ENCODE measurements at regions not wholly inside any gene's neighbourhood (a gene's known extent, or its start where the extent isn't known, plus 50 kb on each side); places are given as distances from the start of the nearest gene placed in this dataset.

GRCh38 chr4:187613089-187613839 lies 382.3 kb upstream of the ZFP42 start:
- in situ Hi-C loops (cut with HindIII; ENCODE audit: low sequenced_read_pairs): no loop called here
- no peak for TF ChIP-seq CTCF (IDR thresholded peaks at IDR 0.05; ENCODE audit: low read depth, low read length)
- no peak for DNase-seq (ENCODE audit: low read depth, low spot score)
- H3K4me3 ChIP-seq (ENCODE audit: low read depth, low read length): no peak overlapping the region

GRCh38 chr4:187615972-187616371 lies 379.6 kb upstream of the ZFP42 start:
- in situ Hi-C loops (cut with HindIII; ENCODE audit: low sequenced_read_pairs): no loop called here
- TF ChIP-seq CTCF (IDR thresholded peaks at IDR 0.05; ENCODE audit: low read depth, low read length): no peak
- no peak overlapping the region for H3K4me3 ChIP-seq (ENCODE audit: low read depth, low read length)
- DNase-seq (ENCODE audit: low read depth, low spot score): no peak

- in situ Hi-C loops (cut with HindIII; ENCODE audit: low sequenced_read_pairs): no loop called here
- no peak for TF ChIP-seq CTCF (IDR thresholded peaks at IDR 0.05; ENCODE audit: low read depth, low read length)
- DNase-seq (ENCODE audit: low read depth, low spot score): no peak
- H3K4me3 ChIP-seq (ENCODE audit: low read depth, low read length): no peak overlapping the region
These were observed 378.5 kb upstream of the ZFP42 start for GRCh38 chr4:187617113-187617512.

GRCh38 chr4:187618701-187619281 lies 376.8 kb upstream of the ZFP42 start:
- peak; percentile 48 for DNase-seq (ENCODE audit: low read depth, low spot score)
- in situ Hi-C loops (cut with HindIII; ENCODE audit: low sequenced_read_pairs): no loop called here
- TF ChIP-seq CTCF (IDR thresholded peaks at IDR 0.05; ENCODE audit: low read depth, low read length): no peak
- no peak overlapping the region for H3K4me3 ChIP-seq (ENCODE audit: low read depth, low read length)

- in situ Hi-C loops (cut with HindIII; ENCODE audit: low sequenced_read_pairs): no loop called here
- TF ChIP-seq CTCF (IDR thresholded peaks at IDR 0.05; ENCODE audit: low read depth, low read length): no peak
- H3K4me3 ChIP-seq (ENCODE audit: low read depth, low read length): no peak overlapping the region
- DNase-seq (ENCODE audit: low read depth, low spot score): no peak
These were observed 376.3 kb upstream of the ZFP42 start for GRCh38 chr4:187619319-187619718.

- TF ChIP-seq CTCF (IDR thresholded peaks at IDR 0.05; ENCODE audit: low read depth, low read length): no peak
- in situ Hi-C loops (cut with HindIII; ENCODE audit: low sequenced_read_pairs): no loop called here
- DNase-seq (ENCODE audit: low read depth, low spot score): peak; percentile 1
- no peak overlapping the region for H3K4me3 ChIP-seq (ENCODE audit: low read depth, low read length)
These were observed 363.1 kb upstream of the ZFP42 start for GRCh38 chr4:187632260-187632995.

Data from astrocyte of the spinal cord (primary cell).